HG02588 (cell line): ENCODE measurements at regions not wholly inside any gene's neighbourhood (a gene's known extent, or its start where the extent isn't known, plus 50 kb on each side); places are given as distances from the start of the nearest gene placed in this dataset.
"Not testable (repeated sequence)": the region's sequence is repeated elsewhere in the genome, so short reads cannot be mapped to it uniquely, and the experiment has no call there.

Source experiments
- ATAC-seq: cut with Tn5 transposase; IDR thresholded peaks from one replicate; pipeline ENCODE4 v1.9.1; 2021; ENCODE audit warnings: mild to moderate bottlenecking, moderate library complexity; ENCODE audit not compliant: unreplicated experiment

DNA sequence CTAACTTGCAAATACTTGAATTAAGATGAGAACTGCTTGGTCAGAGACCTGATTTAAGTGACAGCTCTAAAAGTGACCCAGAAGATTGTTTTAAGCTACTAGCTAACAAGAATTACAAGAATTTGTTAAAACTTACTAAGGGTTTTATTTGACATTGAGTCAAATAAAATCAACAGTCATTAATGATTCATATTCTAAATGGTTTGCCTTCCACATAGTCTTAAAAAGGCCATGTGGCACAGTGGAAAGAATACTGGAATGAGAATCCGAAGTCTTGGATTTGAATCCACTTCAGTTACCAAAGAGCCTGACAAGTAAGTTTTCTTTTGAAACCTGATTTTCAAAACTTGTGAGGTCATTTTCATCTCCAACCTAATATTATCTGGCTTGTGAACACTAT, 489.3 kb downstream of the ADCYAP1 start:
- no peak for ATAC-seq

DNA sequence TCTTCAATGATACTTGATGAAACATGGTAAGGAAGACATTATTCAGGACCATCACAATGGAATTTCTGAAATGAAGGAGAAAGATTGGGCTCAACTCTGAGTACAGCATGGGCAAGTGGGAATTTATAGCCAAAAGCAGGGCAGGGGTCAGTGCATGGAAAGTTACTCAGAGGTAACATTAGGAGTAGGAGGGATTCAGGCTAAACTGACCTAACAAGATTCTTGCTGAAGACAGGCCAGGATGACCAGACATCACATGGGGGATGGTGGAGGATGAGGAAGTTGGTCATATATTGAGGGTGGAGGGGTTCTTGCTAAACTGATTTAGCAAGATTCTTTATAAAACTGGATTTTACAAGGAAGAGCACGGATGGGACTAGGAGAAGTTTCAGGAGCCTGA, 489.8 kb downstream of the ADCYAP1 start:
- no peak for ATAC-seq

DNA sequence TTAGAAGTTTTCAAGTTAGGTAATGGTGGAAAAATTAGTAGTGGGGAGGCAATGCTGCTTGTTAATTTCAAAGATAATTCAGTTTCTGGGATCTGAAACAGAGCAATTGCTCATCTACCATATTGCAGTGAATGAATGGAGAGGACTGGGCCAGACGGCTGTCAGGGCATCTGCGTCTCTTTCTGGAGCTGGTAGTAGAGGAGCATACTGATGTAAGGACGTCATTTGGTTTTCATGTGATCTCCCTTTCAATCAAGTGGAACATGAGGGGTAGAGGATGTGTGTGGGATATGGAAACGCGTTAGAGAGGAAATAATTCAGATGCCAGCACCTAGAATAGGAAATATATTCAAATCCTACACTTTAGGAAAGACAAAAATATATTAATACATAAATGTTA, 490.3 kb downstream of the ADCYAP1 start:
- ATAC-seq: no peak

DNA sequence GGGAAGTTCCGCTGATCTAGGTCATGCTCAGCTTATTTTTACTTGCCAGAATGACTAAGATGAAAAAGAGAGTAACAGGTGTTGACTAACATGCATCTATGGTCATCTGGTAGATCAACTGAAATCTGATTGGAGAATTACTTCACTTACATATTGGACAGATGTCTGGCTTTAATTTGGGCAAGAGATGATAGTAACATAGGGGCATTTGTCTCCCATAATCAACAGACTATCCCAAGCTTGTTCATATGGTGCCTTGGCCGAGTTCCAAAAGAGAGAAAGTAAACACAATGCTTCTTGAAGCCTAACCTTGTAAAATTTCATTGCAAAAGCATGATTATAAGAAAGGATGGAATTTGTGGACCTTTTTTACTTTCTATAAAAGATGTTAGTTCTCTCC, 503.7 kb downstream of the ADCYAP1 start:
- no peak for ATAC-seq

DNA sequence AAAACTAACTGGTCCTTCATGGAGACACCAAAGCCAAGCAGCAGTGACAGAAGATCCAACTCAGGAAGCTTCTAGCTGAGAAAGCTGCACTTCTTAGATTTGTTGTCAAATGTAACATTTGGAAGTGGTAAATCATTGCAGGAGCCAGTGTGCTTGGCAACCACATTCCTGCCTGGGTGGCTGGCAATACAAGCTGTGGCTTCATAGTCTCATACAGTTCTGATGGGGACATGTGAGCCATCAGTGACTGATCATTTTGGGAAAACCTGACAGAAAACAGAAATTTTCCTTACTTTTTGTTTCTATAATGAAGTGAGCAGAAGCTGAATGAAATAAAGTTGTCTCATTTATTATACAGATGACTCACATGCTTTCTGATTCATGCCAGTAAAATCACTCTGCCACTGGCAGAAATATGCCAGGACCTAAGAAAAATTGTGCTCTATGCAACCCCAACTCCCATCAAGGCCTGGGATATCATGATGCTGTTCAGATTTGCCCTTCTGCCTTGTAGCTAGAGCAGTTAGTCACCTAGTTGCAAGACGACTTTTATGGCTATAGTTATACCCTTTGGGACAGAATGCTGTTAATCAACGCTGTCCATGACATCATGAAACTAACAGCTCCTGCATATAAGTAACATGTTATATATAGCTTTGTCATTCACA, 508.1 kb downstream of the ADCYAP1 start:
- no peak for ATAC-seq

DNA sequence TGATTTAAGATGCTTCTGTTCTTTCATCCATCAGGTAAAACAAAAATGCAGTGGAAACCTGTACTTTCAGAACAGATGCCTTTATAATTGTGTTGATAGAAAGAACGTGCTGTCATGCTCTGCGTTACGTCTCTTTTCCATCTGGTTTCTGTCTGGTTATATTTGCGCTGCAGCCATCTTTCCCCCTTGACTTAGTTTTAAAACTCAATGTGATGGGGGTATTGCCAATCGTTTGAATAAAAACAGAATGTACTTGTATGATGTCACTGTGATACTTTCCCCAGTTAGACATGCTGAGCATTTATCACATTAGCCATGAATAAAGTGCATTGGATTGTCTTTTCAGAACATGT, 508.6 kb downstream of the ADCYAP1 start:
- no peak for ATAC-seq

DNA sequence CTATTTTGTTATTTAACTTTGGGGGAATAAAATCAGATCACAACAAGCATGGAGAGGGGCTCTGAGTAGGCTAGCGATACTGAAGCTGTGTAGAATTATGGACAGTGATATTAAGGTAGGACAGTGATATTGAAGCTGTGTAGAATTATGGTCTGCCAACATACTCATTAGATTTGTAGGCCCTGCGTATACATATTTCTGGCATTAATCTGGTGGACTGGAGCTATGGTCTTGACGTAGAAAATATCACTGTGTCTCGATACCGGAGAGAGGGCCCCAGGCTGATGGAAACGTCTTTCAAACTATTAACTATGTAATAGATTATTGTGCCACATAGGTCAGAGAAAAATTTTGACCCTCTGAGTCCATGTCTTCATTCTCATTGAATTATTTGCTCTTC, 511.4 kb downstream of the ADCYAP1 start:
- ATAC-seq: no peak

DNA sequence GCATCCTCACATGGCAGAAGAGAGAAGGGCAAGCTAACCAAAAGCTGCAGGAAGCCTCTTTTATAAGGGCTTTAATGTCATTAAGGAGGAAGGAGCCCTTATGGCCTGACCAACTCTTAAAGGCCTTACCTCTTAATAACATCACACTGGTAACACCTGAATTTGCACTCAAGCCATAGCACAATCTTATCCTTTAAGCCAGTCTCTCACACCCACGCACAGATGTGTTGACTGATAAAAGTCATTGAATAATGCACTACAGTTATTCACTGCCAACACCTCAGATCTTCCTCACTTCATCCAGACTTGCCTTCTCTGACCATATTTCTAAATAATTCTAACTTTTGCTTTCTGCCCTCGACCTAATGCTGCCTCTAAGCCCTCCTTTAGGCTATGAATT, 516.8 kb downstream of the ADCYAP1 start:
- no peak for ATAC-seq

DNA sequence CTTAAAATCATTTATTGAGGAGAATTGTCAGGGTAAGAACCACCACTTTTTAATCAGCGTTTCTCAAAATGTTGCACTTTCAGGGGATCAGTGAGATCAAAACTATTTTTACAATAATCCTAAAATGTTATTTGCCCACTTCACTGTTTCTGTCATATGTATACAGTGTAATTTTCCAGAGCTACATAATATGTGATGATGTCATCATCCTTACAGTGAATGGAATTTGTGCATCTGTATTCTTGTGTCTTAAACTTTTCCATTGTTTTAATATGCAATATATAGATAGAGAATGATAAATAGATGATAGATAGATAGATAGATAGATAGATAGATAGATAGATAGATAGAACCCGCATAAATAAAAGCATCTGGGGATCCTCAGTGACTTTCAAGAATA, 518.0 kb downstream of the ADCYAP1 start:
- ATAC-seq: no peak

DNA sequence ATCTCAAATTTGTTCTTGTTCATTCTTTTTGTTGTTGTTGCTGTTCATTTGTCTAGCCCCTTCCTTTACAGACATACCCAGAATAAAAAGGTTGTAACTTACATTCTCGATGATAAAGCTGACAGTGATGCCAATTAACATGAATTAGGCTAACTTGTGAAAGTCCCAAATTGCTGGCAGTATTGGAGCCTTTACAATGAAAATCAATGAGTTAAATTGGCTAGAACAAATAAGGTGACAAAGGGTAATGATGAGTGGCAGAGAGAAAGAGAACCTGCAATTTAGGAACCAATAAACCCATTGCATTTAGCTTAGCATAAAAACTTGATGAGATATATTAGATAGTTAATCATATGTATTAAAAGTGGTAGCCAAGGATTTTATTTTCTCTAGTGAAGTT, 521.0 kb downstream of the ADCYAP1 start:
- ATAC-seq: no peak

DNA sequence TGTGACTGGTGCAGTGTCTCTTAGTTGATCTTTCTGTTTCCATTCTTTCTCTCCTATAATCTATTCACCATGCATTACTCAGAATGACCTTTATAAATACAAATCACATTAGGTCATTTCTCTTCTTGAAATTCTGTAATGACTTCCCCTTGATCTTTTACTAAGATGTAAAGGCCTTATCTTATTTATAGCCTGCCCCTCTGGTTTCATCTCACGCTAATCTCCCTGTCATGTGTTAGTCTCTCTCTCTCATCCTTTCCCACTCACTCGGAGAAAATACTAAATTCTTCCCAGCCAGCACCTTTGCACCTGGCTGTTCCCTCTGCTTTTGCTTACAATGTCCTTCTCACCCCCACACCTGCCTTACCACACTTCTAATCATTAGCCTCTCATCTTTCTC, 530.8 kb downstream of the ADCYAP1 start:
- ATAC-seq: no peak

DNA sequence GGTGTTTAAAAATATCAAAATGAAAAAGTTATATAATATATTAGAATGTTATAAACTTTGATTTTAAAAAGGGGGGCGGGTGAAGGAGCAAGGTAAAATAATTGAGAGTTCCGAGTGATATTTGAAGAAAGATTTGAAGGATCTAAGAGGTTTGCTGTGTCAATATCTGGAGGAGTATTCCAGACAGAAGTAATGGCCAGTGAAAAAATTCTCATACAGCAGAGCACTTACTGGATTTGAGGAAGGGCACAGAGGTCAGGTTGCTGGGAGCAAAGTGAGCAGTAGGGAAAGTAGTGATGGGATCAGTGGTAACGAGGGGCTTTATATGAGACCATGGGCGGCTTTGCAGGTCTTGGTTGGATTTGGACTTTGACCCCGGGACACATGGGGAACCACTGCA, 531.5 kb downstream of the ADCYAP1 start:
- no peak for ATAC-seq

DNA sequence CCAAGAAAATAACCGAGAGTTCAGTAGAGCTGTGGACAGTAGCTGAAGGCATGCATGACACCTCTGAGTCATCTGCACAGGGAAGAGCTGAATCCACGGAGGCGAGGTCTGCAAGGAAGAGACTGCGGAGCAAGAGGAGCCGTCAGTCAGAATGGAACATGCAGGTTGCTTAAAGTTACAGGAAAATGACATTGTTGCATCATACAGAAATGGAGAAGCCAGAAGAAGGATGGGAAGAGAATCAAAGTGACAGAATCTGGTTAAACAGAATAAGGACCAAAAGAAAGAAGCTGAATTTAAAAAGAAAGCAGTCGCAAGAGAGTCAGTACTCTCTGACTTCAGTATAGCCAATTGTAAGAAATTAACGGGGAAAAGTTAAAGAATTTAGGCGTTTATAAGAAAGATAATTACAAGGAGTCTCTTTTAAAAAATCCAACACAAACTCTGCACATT, 533.8 kb downstream of the ADCYAP1 start:
- no peak for ATAC-seq

DNA sequence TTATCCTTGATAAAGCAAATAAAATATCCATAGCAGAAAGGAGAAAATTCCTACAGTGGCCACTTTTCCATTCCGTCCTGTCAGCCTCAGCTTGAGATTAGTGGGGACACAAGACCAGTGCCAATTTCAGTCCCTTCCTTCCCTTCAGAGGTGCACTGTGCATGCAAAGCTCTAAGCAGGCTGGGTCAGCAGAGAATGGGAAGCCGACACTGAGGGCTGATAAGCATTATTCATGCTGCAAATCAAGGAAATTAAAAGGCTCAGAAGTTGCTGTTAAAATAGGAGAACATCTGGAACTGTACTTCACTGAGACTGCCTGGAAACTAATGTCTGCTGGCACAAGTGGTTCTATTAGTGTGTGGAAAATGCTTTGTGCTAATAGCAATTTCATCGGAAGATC, 534.3 kb downstream of the ADCYAP1 start:
- no peak for ATAC-seq

DNA sequence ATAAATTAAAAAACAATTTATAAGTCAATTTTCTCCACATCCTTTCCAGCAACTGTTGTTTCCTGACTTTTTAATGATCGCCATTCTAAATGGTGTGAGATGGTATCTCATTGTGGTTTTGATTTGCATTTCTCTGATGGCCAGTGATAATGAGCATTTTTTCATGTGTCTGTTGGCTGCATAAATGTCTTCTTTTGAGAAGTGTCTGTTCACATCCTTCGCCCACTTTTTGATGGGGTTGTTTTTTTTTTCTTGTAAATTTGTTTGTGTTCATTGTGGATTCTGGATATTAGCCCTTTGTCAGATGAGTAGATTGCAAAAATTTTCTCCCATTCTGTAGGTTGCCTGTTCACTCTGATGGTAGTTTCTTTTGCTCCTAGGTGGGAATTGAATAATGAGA, 539.4 kb downstream of the ADCYAP1 start:
- not testable (repeated sequence) for ATAC-seq

DNA sequence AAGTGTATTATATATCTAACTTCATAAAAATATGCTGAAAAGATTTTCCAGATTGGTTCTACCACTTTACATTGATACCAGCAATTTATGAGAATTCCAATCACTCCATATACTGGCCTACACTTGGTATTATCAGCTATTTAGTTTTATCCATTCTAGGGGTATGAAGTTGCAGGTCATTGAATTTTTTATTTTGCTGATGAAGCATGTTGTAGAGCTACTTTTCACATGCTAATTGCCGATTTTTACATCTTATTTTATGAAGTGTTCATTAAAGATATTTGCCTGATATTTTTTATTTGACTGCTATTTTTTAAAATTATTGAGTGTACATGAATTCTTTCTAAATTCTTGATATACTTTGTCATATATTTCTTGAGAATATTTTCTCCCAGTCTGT, 542.1 kb downstream of the ADCYAP1 start:
- ATAC-seq: no peak

DNA sequence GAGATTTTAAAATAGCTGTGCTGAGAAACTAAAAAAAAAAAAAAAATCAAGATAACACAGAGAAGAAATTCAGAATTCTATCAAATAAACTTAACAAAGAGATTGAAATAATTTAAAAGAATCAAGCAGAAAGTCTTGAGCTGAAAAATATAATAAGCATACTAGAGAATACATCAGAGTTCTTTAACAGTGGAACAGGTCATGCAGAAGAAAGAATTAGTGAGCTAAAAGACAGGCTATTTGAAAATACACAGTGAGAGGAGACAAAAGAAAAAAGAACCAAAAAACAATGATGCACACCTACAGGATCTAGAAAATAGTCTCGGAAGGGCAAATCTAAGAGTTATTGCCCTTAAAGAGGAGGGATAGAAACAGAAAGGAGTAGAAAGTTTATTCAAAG, 548.1 kb downstream of the ADCYAP1 start:
- ATAC-seq: no peak

DNA sequence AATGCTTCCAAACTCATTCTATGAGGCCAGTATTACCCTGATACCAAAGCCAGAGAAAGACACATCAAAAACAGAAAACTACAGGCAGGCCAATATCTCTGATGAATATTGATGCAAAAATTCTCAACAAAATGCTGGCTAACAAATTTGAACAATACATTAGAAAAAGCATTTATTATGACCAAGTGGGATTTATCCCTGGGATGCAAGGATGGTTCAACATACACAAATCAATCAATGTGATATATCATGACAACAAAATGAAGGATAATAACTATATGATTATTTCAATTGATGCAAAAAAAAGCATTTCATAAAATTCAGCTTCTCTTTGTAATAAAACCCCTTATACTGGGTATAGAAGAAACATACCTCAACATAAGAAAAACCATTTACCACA, 550.9 kb downstream of the ADCYAP1 start:
- no peak for ATAC-seq

DNA sequence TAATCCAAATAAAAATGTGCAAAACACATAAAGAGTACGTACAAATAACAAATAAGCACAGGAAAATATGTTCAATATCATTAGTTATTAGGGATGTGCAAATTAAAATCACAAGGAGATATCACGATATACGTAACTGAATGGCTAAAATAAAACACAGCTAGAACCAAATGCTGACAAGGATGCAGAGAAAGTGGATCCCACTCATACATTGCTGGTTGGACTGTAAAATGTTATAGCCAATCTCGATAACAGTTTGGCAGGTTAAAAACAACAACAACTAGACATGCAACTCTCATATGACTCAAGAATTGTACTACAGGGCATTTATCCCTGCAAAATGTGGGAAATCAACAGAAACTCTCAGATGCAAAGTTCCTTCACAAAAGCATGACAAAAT, 553.9 kb downstream of the ADCYAP1 start:
- no peak for ATAC-seq

DNA sequence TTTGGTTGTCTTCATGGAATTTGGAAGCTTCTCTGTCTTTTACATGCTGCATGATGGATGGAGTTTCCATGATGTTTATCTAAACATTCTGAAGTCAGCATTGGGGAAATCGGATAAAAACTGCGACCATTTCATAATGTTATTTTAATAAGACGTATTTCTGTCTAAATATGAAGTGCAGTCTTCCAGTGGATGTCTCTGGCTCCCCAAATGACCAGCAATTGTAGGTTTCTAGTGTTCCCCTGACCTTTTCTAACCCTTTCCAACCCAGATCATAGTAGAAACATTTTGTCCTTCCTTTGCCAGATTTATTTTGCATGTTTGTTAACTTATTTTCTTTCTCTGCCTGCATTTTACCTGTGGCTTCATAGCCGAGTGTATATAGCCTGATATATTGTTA, 559.3 kb downstream of the ADCYAP1 start:
- ATAC-seq: no peak

DNA sequence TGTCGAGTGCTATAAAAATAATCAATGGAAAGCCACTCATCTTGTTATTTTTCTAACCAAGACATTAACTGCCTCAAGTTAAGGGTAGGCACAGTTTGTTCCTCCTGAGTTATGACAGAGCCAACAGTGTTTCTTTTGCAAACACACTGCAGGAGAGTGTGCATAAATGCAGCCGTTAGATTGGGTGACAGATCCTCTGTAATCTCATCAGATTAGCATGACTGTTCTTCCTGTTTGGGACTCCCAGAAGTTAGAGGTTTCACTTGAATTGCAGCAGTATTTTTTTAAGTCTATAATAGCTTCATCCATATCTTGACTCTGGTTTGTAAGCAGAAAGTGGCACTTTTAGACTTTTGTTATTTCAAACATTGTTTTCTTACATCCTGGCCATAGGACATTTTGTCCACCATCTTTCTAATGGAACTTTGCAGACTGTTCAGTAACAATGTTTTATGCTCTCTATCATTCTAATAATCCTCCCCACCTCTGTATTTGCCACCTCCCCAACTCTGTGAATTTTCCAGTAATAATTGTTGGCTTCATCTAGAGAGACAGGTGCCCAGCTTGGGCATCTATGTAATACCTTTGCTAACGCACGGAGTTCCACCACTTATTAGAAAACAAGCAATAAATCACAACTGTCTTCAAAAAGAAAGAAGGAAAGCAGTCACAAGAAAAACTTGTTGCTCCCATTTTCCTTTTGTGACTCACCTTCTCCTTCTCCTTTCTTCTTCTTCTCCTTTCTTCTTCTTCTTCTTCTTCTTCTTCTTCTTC, 560.0 kb downstream of the ADCYAP1 start:
- ATAC-seq: no peak

DNA sequence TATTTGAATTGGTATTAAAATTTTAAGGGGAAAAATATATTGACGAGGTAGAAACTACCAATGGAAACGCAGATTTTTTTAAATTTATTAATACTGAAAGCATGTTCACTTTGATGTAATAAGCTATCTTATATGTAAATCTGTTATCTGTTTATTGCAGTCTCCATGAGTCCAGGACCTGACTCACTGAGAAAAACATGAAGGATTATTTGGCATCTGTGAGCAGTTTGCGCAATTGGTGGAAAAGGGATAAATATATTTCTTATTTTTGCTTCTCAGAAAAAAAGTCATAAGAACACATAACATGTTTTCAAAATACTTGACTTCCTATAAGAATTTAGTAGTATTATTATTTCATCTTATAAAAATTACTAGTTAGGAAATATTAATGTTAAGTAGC, 561.4 kb downstream of the ADCYAP1 start:
- ATAC-seq: no peak

DNA sequence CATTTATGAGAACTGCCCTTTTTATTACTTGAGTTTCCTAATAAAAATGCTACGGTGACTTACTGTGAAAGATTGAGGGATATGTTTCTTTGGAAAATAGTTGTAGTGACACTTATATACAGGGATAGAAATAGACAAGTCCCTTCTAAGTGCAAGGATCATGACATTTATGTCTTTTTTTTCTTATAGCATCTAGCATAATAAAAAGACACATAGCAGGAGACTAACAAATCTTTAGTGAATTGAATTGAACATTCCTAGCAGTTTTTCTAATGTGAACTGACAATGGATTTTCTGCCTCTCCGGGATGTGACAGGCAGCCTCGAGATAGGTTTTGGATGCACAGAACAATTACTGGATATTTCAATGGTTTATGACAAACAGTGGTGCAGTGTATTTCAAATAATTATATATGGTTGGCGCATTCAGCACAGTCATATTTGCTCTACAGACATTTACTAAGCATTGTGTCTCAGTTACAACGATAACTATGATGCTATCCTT, 562.8 kb downstream of the ADCYAP1 start:
- ATAC-seq: no peak
